ENCODE measurements at regions not wholly inside any gene's neighbourhood (a gene's known extent, or its start where the extent isn't known, plus 50 kb on each side); places are given as distances from the start of the nearest gene placed in this dataset.

- H3K27me3 ChIP-seq (ENCODE audit: control insufficient read depth, low read length) = no peaks in the 10 kb centered on the region
Observed at GRCh38 chr22:49168219-49168813, 659.4 kb downstream of the BRD1 start.

GRCh38 chr22:49166746-49167145 lies 660.9 kb downstream of the BRD1 start:
- no peaks in the 10 kb centered on the region for H3K9me3 ChIP-seq (ENCODE audit: control insufficient read depth, insufficient read depth, low read length)

More at GRCh38 chr22:49168219-49168813, 659.4 kb downstream of the BRD1 start:
- Histone ChIP-seq H3K36me3 (ENCODE audit: control insufficient read depth, low read length) (no peaks in the 10 kb centered on the region), H4K20me1 (ENCODE audit: control insufficient read depth, insufficient read depth, low read depth, low read length) (no peaks in the 10 kb centered on the region), H3F3A (ENCODE audit: control insufficient read depth, insufficient read depth) (no peaks in the 10 kb centered on the region), H3K9me2 (replicated peaks; ENCODE audit: control insufficient read depth, low read length) (no peaks in the 10 kb centered on the region), H3K27ac (ENCODE audit: low read depth, low read length) (no peak overlapping the region), H3K79me2 (ENCODE audit: control insufficient read depth, low read length) (no peaks in the 10 kb centered on the region), H3K4me1 (ENCODE audit: control insufficient read depth, low read length) (no peaks in the 10 kb centered on the region), H3K4me3 (ENCODE audit: low read length) (no peak overlapping the region), H3K4me2 (ENCODE audit: low read length) (no peak overlapping the region), H3K9me3 (ENCODE audit: control insufficient read depth, insufficient read depth, low read length) (no peaks in the 10 kb centered on the region)
- no peak for TF ChIP-seq EZH2phosphoT487 (IDR thresholded peaks at IDR 0.05; ENCODE audit: borderline replicate concordance, low read length)
- no peak for TF ChIP-seq CTCF (IDR thresholded peaks at IDR 0.05; ENCODE audit: low read depth, low read length, poor library complexity, severe bottlenecking)

GRCh38 chr22:49166211-49166610 lies 661.5 kb downstream of the BRD1 start:
- TF ChIP-seq EZH2phosphoT487 (IDR thresholded peaks at IDR 0.05; ENCODE audit: borderline replicate concordance, low read length) (no peak), CTCF (IDR thresholded peaks at IDR 0.05; ENCODE audit: low read depth, low read length, poor library complexity, severe bottlenecking) (no peak)
- no peaks in the 10 kb centered on the region for H3F3A ChIP-seq (ENCODE audit: control insufficient read depth, insufficient read depth)
- H3K27me3 ChIP-seq (ENCODE audit: control insufficient read depth, low read length) = no peaks in the 10 kb centered on the region

More at GRCh38 chr22:49166746-49167145, 660.9 kb downstream of the BRD1 start:
- TF ChIP-seq CTCF (IDR thresholded peaks at IDR 0.05; ENCODE audit: low read depth, low read length, poor library complexity, severe bottlenecking) (no peak), EZH2phosphoT487 (IDR thresholded peaks at IDR 0.05; ENCODE audit: borderline replicate concordance, low read length) (no peak)
- Histone ChIP-seq H3K27ac (ENCODE audit: low read depth, low read length) (no peak overlapping the region), H3K4me3 (ENCODE audit: low read length) (no peak overlapping the region), H3K4me1 (ENCODE audit: control insufficient read depth, low read length) (no peaks in the 10 kb centered on the region), H3K36me3 (ENCODE audit: control insufficient read depth, low read length) (no peaks in the 10 kb centered on the region), H3K79me2 (ENCODE audit: control insufficient read depth, low read length) (no peaks in the 10 kb centered on the region), H3F3A (ENCODE audit: control insufficient read depth, insufficient read depth) (no peaks in the 10 kb centered on the region), H3K9me2 (replicated peaks; ENCODE audit: control insufficient read depth, low read length) (no peaks in the 10 kb centered on the region), H4K20me1 (ENCODE audit: control insufficient read depth, insufficient read depth, low read depth, low read length) (no peaks in the 10 kb centered on the region), H3K27me3 (ENCODE audit: control insufficient read depth, low read length) (no peaks in the 10 kb centered on the region), H3K4me2 (ENCODE audit: low read length) (no peak overlapping the region)

More at GRCh38 chr22:49166211-49166610, 661.5 kb downstream of the BRD1 start:
- H3K4me3 ChIP-seq (ENCODE audit: low read length) = no peak overlapping the region
- H3K27ac ChIP-seq (ENCODE audit: low read depth, low read length) = no peak overlapping the region
- H3K9me2 ChIP-seq (replicated peaks; ENCODE audit: control insufficient read depth, low read length) = no peaks in the 10 kb centered on the region
- H3K4me2 ChIP-seq (ENCODE audit: low read length) = no peak overlapping the region
- H3K79me2 ChIP-seq (ENCODE audit: control insufficient read depth, low read length) = no peaks in the 10 kb centered on the region
- no peaks in the 10 kb centered on the region for H4K20me1 ChIP-seq (ENCODE audit: control insufficient read depth, insufficient read depth, low read depth, low read length)
- no peaks in the 10 kb centered on the region for H3K4me1 ChIP-seq (ENCODE audit: control insufficient read depth, low read length)
- no peaks in the 10 kb centered on the region for H3K9me3 ChIP-seq (ENCODE audit: control insufficient read depth, insufficient read depth, low read length)
- H3K36me3 ChIP-seq (ENCODE audit: control insufficient read depth, low read length) = no peaks in the 10 kb centered on the region
